ENCODE measurements at regions not wholly inside any gene's neighbourhood (a gene's known extent, or its start where the extent isn't known, plus 50 kb on each side); places are given as distances from the start of the nearest gene placed in this dataset.

- TF ChIP-seq GABPA (IDR thresholded peaks at IDR 0.05; ENCODE audit: borderline replicate concordance, insufficient read depth, low read length), result no peak
- no peak for TF ChIP-seq TAF7 (optimal IDR thresholded peaks at IDR 0.05; ENCODE audit: borderline replicate concordance, low read depth, low read length)
- TF ChIP-seq HDAC2 (IDR thresholded peaks at IDR 0.05; ENCODE audit: borderline replicate concordance in 1 of 2, low read depth in 2 of 2, low read length in 2 of 2), result 0 out of 4 replicates have a peak, but pooled peaks of 1 of the 2 experiments have one; percentile 44
- no peak for TF ChIP-seq ASH2L (IDR thresholded peaks at IDR 0.05; ENCODE audit: low read length)
- TF ChIP-seq TAF1 (IDR thresholded peaks at IDR 0.05; ENCODE audit: low read depth, low read length), result no peak
- no peak for TF ChIP-seq CREB1 (IDR thresholded peaks at IDR 0.05)
These were observed 209.4 kb upstream of the TLE4 start (continued) for GRCh38 chr9:79362100-79363081.
